Panc1 (cell line): ENCODE measurements at regions not wholly inside any gene's neighbourhood (a gene's known extent, or its start where the extent isn't known, plus 50 kb on each side); places are given as distances from the start of the nearest gene placed in this dataset.

Experiments used
- ATAC-seq: fragments of 200-7000 bp; cut with Tn5 transposase; 2 replicates; pipeline ENCODE4 v1.9.1; 2020; ENCODE audit warnings: mild to moderate bottlenecking, moderate library complexity
- BruUV-seq: library from RNA; stranded (reverse); fragments of 400-500 nt; replicated peaks from 2 replicates; lab custom pipeline; 2021; lab: Mats Ljungman, UMichigan
- CTCF ChIA-PET: fragments of 300-600 bp; sonication (Branson Sonifier 250); formaldehyde crosslinking; loops from one replicate; lab custom pipeline; 2022; ENCODE audit warnings: antibody characterized with exemption; lab: Charles Lee
- POLR2A ChIA-PET: fragments of 300-600 bp; sonication (Branson Sonifier 250); formaldehyde crosslinking; loops from one replicate; lab custom pipeline; 2022; ENCODE audit warnings: antibody characterized with exemption; lab: Charles Lee
- DNase-seq: peaks from one replicate; pipeline ENCODE4 v3.0.0-alpha.2; 2010; ENCODE audit warnings: low read depth, low spot score
- H3K27ac ChIP-seq: 2 replicates; pipeline ENCODE4 v1.5.1; 2011; ENCODE audit warnings: mild to moderate bottlenecking, low read length, inconsistent platforms
- H3K27me3 ChIP-seq: fragments of 200-500 bp; sonication (Bioruptor generic); 2 replicates; pipeline ENCODE4 v1.6.0; 2014; ENCODE audit warnings: low read length, inconsistent platforms; ENCODE audit not compliant: control insufficient read depth, insufficient read depth
- H3K36me3 ChIP-seq: fragments of 200-500 bp; sonication (Bioruptor generic); 2 replicates; pipeline ENCODE4 v1.5.1; 2014; ENCODE audit warnings: inconsistent platforms, mild to moderate bottlenecking, low read length, moderate library complexity; ENCODE audit not compliant: control insufficient read depth, insufficient read depth
- H3K4me1 ChIP-seq: 2 replicates; pipeline ENCODE4 v1.5.1; 2011; ENCODE audit warnings: inconsistent platforms, mild to moderate bottlenecking, low read length, moderate library complexity; ENCODE audit not compliant: control insufficient read depth, insufficient read depth
- H3K4me3 ChIP-seq, 2 experiments: 2 replicates each; pipeline ENCODE4 v1.5.1; 2011 to 2012; ENCODE audit warnings: low read depth in 2 of 2, low read length in 2 of 2, mild to moderate bottlenecking in 2 of 2, inconsistent platforms in 1 of 2, moderate library complexity in 1 of 2
- H3K9me3 ChIP-seq: fragments of 200-500 bp; sonication (Bioruptor generic); 2 replicates; pipeline ENCODE4 v1.5.1; 2014; ENCODE audit warnings: low read depth, mild to moderate bottlenecking, inconsistent platforms, low read length, moderate library complexity; ENCODE audit not compliant: control insufficient read depth, insufficient read depth
- POLR2AphosphoS5 ChIP-seq: IDR thresholded peaks from 2 replicates; pipeline ENCODE4 v1.6.1; 2012; ENCODE audit warnings: mild to moderate bottlenecking, low read depth, low read length, moderate library complexity
- REST ChIP-seq, 2 experiments: IDR thresholded peaks; 2 replicates each; pipeline ENCODE4 v1.6.1; 2011 to 2012; ENCODE audit warnings: low read depth in 2 of 2, control low read depth in 1 of 2, low read length in 1 of 2, mild to moderate bottlenecking in 1 of 2, moderate library complexity in 1 of 2; ENCODE audit not compliant: insufficient read depth in 1 of 2
- SIN3A ChIP-seq: IDR thresholded peaks from 2 replicates; pipeline ENCODE4 v1.6.1; 2012; ENCODE audit warnings: low read depth, mild to moderate bottlenecking, low read length, moderate library complexity, borderline replicate concordance; ENCODE audit not compliant: insufficient read depth
- TCF7L2 ChIP-seq: IDR thresholded peaks from 2 replicates; pipeline ENCODE4 v1.6.1; 2011; ENCODE audit warnings: mild to moderate bottlenecking, low read depth, low read length, inconsistent platforms
- in situ Hi-C: cut with HindIII; loops from 2 replicates; pipeline ENCODE4 v1.10.0; 2016; ENCODE audit warnings: low sequenced_read_pairs, low pct_unique_long_range_greater_than_20kb
- intact Hi-C: fragments of 100-400 bp; cut with micrococcal nuclease; formaldehyde crosslinking; loops from one replicate; pipeline ENCODE4 v1.10.0; 2022; ENCODE audit not compliant: unreplicated experiment
- TF ChIP-seq, protein P1 (sequence below): fragments of 450-650 bp; IDR thresholded peaks from 2 replicates; pipeline ENCODE4 v1.5.1; 2017; ENCODE audit warnings: mild to moderate bottlenecking

DNA sequence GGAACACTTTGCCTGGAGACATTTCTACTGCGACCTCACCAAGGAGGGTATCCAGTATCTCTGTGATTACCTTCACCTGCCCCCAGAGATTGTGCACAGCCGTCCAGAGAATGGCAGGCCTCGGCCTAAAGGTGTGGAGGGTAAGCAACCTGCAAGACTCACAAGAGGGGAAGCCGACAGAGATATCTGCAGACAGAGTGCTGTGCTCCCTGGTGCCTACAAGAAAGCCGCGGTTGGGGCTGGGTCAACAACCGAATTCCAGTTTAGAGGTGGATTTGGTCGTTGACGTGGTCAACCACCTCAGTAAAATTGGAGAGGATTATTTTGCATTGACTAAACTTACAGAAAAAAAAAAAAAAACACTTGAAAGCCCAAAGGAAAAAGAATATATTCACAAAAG lies 107.8 kb upstream of the ISL1 start:
- Histone ChIP-seq H3K9me3 (no peaks in the 10 kb centered on the region), H3K27me3 (no peaks in the 10 kb centered on the region), H3K4me1 (no peaks in the 10 kb centered on the region), H3K36me3 (no peaks in the 10 kb centered on the region), H3K27ac (no peak overlapping the region), H3K4me3 (no peak overlapping the region)
- no TSS peak for BruUV-seq
- in situ Hi-C loops (no loop called here), intact Hi-C loops (no loop called here)
- TF ChIP-seq POLR2AphosphoS5 (no peak), TCF7L2 (no peak), REST (IDR thresholded peaks at IDR 0.05; ENCODE audit: insufficient read depth in 1 of 2, low read depth in 2 of 2, low read length in 1 of 2) (no peak), SIN3A (no peak)
- TF ChIP-seq, protein P1, sequence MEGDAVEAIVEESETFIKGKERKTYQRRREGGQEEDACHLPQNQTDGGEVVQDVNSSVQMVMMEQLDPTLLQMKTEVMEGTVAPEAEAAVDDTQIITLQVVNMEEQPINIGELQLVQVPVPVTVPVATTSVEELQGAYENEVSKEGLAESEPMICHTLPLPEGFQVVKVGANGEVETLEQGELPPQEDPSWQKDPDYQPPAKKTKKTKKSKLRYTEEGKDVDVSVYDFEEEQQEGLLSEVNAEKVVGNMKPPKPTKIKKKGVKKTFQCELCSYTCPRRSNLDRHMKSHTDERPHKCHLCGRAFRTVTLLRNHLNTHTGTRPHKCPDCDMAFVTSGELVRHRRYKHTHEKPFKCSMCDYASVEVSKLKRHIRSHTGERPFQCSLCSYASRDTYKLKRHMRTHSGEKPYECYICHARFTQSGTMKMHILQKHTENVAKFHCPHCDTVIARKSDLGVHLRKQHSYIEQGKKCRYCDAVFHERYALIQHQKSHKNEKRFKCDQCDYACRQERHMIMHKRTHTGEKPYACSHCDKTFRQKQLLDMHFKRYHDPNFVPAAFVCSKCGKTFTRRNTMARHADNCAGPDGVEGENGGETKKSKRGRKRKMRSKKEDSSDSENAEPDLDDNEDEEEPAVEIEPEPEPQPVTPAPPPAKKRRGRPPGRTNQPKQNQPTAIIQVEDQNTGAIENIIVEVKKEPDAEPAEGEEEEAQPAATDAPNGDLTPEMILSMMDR: no peak
- ATAC-seq (no peak), DNase-seq (no peak)
- POLR2A ChIA-PET: no interaction called here
- CTCF ChIA-PET: no interaction called here

DNA sequence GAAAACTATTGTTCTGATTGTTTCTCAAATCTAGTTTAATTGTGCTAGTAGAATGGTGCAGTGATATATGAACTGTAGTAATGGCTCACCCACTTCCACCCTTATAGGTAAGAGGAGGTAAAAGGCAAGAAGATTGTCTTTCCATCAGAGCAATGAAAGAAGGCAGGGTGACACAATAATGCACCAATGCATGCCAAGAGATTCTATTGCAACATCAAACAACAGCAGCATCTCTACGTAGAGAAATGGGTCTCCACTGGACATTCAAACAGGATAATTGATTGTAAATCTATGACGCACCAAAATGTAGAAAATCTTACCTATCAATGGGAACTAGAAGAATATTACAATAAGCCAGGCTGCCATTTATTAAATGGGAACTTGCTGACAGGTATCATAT lies 107.0 kb upstream of the ISL1 start:
- in situ Hi-C loops (no loop called here), intact Hi-C loops (no loop called here)
- Histone ChIP-seq H3K9me3 (no peaks in the 10 kb centered on the region), H3K36me3 (no peaks in the 10 kb centered on the region), H3K4me3 (no peak overlapping the region), H3K4me1 (no peaks in the 10 kb centered on the region), H3K27me3 (no peaks in the 10 kb centered on the region), H3K27ac (no peak overlapping the region)
- ChIA-PET CTCF (no interaction called here), POLR2A (no interaction called here)
- ATAC-seq: no peak
- no peak for DNase-seq
- BruUV-seq: no TSS peak
- TF ChIP-seq SIN3A (no peak), POLR2AphosphoS5 (no peak), REST (IDR thresholded peaks at IDR 0.05; ENCODE audit: insufficient read depth in 1 of 2, low read depth in 2 of 2, low read length in 1 of 2) (no peak), TCF7L2 (no peak)
- TF ChIP-seq, protein P1: no peak
